ENCODE measurements at regions not wholly inside any gene's neighbourhood (a gene's known extent, or its start where the extent isn't known, plus 50 kb on each side); places are given as distances from the start of the nearest gene placed in this dataset.

GRCh38 chr5:124206540-124206939 lies 539.9 kb downstream of the ZNF608 start:
- TF ChIP-seq CTCF (IDR thresholded peaks at IDR 0.05) (no peak), POLR2A (IDR thresholded peaks at IDR 0.05) (no peak)
